NOMO-1 treated with dmso at 0.1 percent for 144 hours (cell line): ENCODE measurements at regions not wholly inside any gene's neighbourhood (a gene's known extent, or its start where the extent isn't known, plus 50 kb on each side); places are given as distances from the start of the nearest gene placed in this dataset.

Source experiments
- DNase-seq: peaks from one replicate; lab custom pipeline; 2025; ENCODE audit not compliant: unreplicated experiment; lab: John Stamatoyannopoulos, UW

DNA sequence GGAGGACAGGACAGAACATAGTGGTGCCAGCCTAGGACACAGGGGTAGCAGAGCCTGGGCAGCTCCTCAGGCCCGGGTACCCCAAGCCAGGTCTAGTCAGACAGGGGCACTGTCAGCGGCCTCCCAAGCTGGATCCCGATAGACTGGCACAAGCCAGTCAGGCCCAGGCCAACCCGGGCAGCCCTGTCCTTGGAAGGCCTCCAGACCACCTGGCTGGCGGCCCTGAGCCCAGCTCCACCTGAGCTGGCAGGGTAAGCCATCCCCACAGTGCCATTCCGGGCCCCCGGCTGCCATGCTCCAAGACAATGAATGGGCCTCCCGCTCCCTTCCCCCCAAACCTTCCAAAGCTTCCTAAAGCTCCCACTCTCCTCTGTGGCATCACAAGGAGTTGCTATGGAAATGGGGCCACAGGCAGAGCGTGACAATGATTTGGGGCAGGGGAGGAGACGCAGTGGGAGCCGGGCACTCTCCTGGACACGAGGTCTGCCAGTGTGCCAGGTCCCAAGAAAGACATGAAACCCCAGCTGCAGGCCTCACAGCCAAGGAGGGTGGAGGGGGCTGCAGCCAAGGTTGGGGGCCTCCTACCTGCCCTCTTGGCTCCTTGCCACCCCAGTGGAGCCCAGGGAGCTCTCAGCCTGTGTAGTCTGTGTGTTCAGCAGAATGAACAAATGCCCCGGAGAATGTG is 165.6 kb upstream of the LINGO1 start:
- no peak for DNase-seq

GRCh38 chr15:77797270-77797669 is 164.6 kb upstream of the LINGO1 start:
- DNase-seq, result no peak

DNA sequence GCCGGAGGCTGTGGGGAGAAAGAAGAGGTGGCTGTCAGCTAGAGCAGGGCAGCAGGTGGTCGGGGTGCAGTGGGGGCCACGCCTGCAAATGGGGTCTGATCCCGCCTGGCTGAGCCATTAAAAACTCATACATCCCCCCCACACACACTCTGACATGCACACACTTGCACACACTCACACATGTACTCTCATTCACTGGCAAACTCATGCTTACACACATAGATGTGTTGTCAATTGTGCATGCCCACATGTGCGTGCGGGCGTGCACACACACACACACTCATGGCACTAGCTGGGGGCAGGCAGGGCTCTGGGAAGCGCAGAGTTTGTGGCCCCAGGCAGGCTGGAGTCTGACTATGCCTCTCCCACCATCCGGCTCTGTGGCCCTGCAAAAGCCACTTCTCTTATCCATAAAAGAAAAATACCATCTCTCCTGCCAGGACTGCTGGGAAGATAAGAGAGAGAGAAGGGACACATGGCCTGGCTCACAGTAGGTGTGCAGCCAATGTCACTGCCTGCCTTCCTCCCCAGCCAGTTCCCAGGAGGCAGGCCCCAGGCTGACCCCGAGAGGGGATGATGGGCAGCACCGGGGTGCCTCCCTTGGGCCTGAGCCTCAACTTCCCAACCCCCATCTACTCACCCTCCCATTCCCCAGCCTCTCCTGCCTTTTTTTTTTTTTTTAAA is 163.5 kb upstream of the LINGO1 start:
- no peak for DNase-seq

- no peak for DNase-seq
These were observed 162.7 kb upstream of the LINGO1 start for GRCh38 chr15:77795446-77795845.

- DNase-seq, result no peak
These were observed 159.2 kb upstream of the LINGO1 start for GRCh38 chr15:77791941-77792340.

DNA sequence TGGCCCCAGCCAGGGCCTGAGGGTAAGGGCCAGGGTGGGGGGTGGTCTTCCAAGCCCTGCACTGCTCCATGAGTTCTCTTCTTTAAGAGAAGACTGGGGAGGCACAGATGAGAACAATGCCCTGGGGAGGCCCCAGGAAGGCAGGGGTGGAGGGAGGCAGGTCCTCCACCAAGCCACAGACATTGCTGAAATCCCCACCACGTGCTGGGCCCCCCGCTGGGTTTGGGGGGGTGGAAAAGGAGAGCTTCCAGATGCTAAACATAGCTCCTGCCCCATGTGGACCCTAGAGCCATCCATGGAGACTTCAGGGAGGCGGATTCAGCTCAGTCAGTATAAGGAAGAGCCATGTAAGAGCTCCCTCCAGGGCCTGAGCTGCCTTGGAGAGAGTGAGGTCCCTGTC is 157.8 kb upstream of the LINGO1 start:
- no peak for DNase-seq

GRCh38 chr15:77786956-77787355 is 154.2 kb upstream of the LINGO1 start:
- no peak for DNase-seq

GRCh38 chr15:77786181-77786890 is 153.6 kb upstream of the LINGO1 start:
- no peak for DNase-seq

- no peak for DNase-seq
These were observed 151.9 kb upstream of the LINGO1 start for GRCh38 chr15:77784361-77785292.

DNA sequence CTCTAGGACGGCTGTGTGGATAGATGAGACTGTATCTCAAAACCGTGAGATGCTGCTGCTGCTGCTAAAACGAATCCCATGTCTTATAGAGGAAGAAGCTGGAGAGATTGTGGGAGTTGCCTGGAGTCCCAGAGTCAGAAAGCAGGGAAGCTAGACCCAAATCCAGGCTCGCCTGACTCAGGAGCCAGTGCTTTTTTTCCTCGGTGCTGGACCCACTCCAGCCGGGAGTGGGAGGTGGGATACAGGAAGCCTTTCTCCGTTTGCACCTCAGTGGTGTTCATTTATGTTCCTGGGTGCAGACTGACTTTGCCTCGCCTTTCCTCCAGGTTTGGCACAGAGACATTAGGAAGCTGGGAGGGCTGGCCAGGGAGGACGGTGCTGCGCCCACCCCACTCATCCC is 150.9 kb upstream of the LINGO1 start:
- no peak for DNase-seq

DNA sequence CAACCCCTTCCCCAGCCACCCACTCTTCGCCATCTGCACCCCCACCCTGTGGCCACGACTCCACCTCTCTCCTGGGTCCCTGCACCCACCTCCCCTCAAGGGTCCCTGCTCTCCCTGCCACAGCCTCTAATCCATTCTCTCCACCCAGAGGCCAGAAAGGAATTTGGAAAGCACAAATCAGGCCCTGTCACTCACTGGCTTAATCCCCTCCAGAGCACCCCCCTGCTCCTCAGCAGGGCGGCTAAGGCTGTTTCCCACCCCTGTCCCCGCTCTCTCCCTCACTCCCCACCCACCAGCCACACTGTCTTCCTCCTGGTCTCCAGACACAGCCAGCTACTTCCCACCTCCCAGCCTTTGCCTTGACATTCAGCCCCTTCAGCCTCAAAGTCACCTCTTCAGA is 150.0 kb upstream of the LINGO1 start:
- no peak for DNase-seq

- no peak for DNase-seq
These were observed 149.2 kb upstream of the LINGO1 start for GRCh38 chr15:77781946-77782240.

DNA sequence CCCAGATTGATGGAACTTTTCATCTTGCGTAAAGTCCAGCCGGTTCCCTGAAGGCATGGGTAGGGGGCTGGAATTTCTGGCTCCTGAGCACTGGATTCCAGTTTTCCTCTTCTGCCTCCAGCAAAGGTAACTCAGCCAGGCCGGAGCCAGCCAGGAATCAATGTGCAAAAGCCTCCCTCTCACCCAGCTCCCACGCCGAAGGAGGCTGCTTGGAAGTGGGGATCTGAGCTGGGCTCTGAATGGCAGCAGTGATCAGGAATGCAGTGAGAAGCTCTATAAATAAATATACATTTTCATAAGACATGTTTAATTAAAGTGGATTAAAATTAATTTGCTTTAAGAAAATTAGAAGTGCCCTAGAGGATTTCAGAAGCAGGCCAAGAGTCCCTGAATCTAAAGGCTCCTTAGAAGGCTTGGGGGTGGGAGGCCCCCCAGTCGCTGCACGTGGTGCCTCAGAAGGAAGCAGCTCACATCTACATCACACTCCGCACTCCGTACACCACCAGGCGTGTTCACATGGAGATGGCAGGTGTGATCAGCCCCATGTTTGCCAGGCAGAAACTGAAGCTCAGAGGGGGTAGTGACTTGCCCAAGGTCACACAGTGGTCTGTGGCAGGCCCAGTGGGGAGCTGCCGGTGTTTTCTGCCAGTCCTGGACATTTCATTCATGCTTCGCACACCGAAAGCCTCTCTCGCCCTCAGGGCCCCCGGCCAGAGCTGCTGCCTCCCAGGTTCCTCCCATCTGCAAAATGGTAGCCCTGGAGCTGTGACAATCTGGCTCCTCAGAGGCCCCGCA is 148.6 kb upstream of the LINGO1 start:
- DNase-seq, result no peak

GRCh38 chr15:77778802-77779201 is 146.1 kb upstream of the LINGO1 start:
- DNase-seq, result no peak

- no peak for DNase-seq
These were observed 143.1 kb upstream of the LINGO1 start for GRCh38 chr15:77775837-77776236.

DNA sequence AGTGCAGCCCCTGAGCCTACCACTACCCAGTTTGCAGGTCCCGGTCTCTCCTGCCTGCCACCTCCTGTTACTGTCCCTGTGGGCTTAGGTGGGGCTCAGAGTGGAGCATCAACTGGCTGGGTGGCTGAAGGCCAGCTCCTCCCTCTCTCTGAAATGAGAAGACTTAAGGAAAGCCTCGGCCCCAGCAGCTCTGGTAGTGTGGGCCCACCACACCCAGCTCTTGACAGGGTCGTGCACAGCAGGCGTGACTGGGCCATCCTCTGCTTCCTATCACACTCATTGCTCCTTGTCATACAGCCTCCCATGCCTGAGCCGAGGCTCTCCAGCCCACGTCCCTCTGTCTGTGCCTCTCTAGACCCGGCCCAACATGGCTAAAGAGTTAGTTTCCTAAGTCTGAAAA is 142.7 kb upstream of the LINGO1 start:
- DNase-seq, result no peak

DNA sequence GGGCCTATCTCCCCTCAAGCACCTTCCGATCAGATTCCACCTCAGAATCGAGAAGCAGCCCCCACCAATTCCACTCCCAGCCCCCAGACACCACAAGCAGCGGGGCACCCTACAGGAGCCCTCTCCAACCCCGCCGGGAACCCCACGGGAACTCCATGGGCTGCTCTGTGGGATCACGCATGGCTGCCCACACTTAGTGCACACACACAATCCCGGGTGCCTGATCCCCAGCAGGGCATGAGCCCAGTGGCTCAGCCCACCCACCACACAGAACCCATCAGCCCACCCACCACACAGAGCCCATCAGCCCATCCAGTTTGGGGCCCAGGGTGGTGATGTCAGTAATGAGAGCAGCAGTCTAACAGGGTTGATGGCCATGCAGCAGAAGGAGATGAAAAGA is 141.6 kb upstream of the LINGO1 start:
- no peak for DNase-seq

- no peak for DNase-seq
These were observed 141.2 kb upstream of the LINGO1 start for GRCh38 chr15:77773903-77774302.

DNA sequence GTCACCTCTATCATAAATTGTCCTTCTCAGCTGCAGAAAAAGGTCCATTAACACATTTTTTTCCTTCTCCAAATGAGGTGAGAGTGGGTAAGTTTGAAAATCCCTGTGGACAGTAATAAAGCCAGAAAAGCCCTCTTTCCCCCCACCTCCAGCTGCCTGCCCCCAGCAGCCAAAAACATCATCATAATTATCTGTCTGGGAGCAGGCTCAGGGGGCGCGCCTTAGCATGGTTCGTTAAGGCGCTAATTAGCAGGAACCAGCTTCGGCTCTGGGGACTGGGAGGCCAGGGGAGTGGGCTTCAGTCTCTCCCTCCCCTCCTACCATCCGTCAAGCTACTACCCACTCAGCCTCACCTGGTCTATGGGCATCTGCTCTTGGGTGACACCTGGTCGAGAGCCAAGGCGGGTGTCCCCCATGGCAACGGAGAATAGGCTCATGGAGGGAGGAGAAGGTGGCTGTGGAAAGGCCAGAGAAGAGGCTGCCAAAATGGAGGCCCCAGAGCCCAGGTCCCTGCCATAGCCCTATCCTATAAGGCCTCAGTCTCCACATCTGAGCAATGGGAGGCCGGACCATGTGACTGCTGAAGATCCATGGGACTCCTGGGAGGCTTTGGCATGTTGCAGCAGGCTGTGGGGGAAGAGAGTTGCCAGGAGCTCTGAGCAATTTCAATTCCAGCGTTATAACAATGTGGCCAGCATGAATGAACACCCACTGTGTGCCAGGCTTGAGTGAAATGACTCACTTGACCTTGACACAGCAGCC is 140.1 kb upstream of the LINGO1 start:
- no peak for DNase-seq

DNA sequence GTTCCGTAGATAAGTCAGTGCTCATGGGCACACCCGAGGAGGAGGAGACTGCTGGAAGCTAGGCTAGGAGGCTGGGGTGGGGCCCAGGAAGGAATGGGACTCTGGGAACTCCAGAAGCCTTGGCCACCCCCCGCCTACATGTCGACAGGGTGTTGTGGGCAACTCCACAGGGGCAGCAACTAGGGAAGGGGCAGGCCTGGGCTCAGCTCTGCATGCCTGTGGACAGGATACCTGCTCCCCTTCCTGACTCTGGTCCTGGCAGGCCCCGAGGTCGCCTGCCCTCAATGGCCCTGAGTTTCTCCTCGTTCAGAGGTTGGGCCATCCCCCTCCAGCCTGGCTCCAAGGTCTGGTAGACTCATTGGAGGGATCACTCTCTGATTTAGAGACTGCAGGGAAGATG is 138.9 kb upstream of the LINGO1 start:
- DNase-seq, result no peak
